IMR-90 (cell line): ENCODE measurements at regions not wholly inside any gene's neighbourhood (a gene's known extent, or its start where the extent isn't known, plus 50 kb on each side); places are given as distances from the start of the nearest gene placed in this dataset.

Experiments
- ATAC-seq: fragments of 200-7000 bp; cut with Tn5 transposase; 2 replicates; pipeline ENCODE4 v1.9.1; 2020; ENCODE audit warnings: low read depth, mild to moderate bottlenecking, moderate library complexity
- BruUV-seq: library from RNA; stranded (reverse); fragments of 400-500 nt; replicated peaks from 2 replicates; lab custom pipeline; 2021; lab: Mats Ljungman, UMichigan
- CTCF ChIA-PET: fragments of 300-600 bp; formaldehyde crosslinking; extraction: SDS; loops from one replicate; lab custom pipeline; 2021; ENCODE audit warnings: antibody characterized with exemption; lab: Yijun Ruan, JAX
- POLR2A ChIA-PET: fragments of 300-600 bp; sonication (Branson Sonifier 250); formaldehyde crosslinking; loops from one replicate; lab custom pipeline; 2022; ENCODE audit warnings: antibody characterized with exemption; ENCODE audit not compliant: unreplicated experiment; lab: Charles Lee
- DNase-seq: peaks from one replicate; pipeline ENCODE4 v3.0.0; 2013
- H2AFZ ChIP-seq: replicated peaks from 2 replicates; pipeline ENCODE3; 2013; ENCODE audit warnings: low read length, mild to moderate bottlenecking; ENCODE audit not compliant: poor library complexity
- H2AK5ac ChIP-seq: 2 replicates; pipeline ENCODE4 v1.6.1; 2013; ENCODE audit warnings: low read depth, low read length, inconsistent platforms
- H2AK9ac ChIP-seq: replicated peaks from 2 replicates; pipeline ENCODE3; 2013; ENCODE audit warnings: mild to moderate bottlenecking, low read depth, low read length, moderate library complexity; ENCODE audit not compliant: poor library complexity
- H2BK120ac ChIP-seq: 2 replicates; pipeline ENCODE4 v1.6.1; 2013; ENCODE audit warnings: low read depth, low read length, inconsistent platforms
- H2BK15ac ChIP-seq: 3 replicates; pipeline ENCODE4 v1.6.1; 2013; ENCODE audit warnings: low read depth, low read length, inconsistent platforms
- H2BK20ac ChIP-seq: 2 replicates; pipeline ENCODE4 v1.6.1; 2013; ENCODE audit warnings: low read depth, mild to moderate bottlenecking, inconsistent platforms, low read length, moderate library complexity
- H2BK5ac ChIP-seq: 2 replicates; pipeline ENCODE4 v1.6.1; 2013; ENCODE audit warnings: mild to moderate bottlenecking, low read depth, low read length, inconsistent platforms; ENCODE audit not compliant: poor library complexity, severe bottlenecking
- H3K14ac ChIP-seq: replicated peaks from 2 replicates; pipeline ENCODE4 v1.6.1; 2013; ENCODE audit warnings: low read depth, low read length, inconsistent platforms
- H3K18ac ChIP-seq: 2 replicates; pipeline ENCODE4 v1.6.1; 2013; ENCODE audit warnings: low read depth, low read length, control low read depth
- H3K23ac ChIP-seq: 2 replicates; pipeline ENCODE4 v1.6.1; 2013; ENCODE audit warnings: low read depth, low read length, inconsistent platforms
- H3K27ac ChIP-seq: 2 replicates; pipeline ENCODE4 v1.5.1; 2013; ENCODE audit warnings: mild to moderate bottlenecking, control low read depth, low read length; ENCODE audit not compliant: insufficient read depth
- H3K27me3 ChIP-seq: 2 replicates; pipeline ENCODE4 v1.6.1; 2013; ENCODE audit warnings: low read length; ENCODE audit not compliant: control insufficient read depth, insufficient read depth
- H3K36me3 ChIP-seq: 2 replicates; pipeline ENCODE4 v1.6.1; 2013; ENCODE audit warnings: low read length, mixed read lengths; ENCODE audit not compliant: control insufficient read depth, insufficient read depth
- H3K4ac ChIP-seq: 2 replicates; pipeline ENCODE4 v1.6.1; 2013; ENCODE audit warnings: low read depth, low read length, inconsistent platforms
- H3K4me1 ChIP-seq: 2 replicates; pipeline ENCODE4 v1.6.1; 2013; ENCODE audit warnings: low read length, mixed read lengths; ENCODE audit not compliant: control insufficient read depth, insufficient read depth
- H3K4me2 ChIP-seq: 2 replicates; pipeline ENCODE4 v1.6.1; 2013; ENCODE audit warnings: low read depth, mild to moderate bottlenecking, control low read depth, low read length, moderate library complexity
- H3K4me3 ChIP-seq: 2 replicates; pipeline ENCODE4 v1.5.1; 2013; ENCODE audit warnings: low read depth, mild to moderate bottlenecking, control low read depth, low read length, moderate library complexity; ENCODE audit not compliant: insufficient read depth
- H3K56ac ChIP-seq: 2 replicates; pipeline ENCODE4 v1.6.1; 2013; ENCODE audit warnings: low read length, inconsistent platforms; ENCODE audit not compliant: insufficient read depth; ENCODE audit errors: extremely low read depth
- H3K79me1 ChIP-seq, 2 experiments: 2 replicates each; pipeline ENCODE4 v1.6.1; 2013; ENCODE audit warnings: low read length in 2 of 2, inconsistent platforms in 1 of 2, low read depth in 1 of 2
- H3K9ac ChIP-seq: 2 replicates; pipeline ENCODE4 v1.6.1; 2013; ENCODE audit warnings: low read depth, low read length, control low read depth
- H3K9me1 ChIP-seq: 2 replicates; pipeline ENCODE4 v1.6.1; 2013; ENCODE audit warnings: low read length, inconsistent platforms; ENCODE audit not compliant: insufficient read depth
- H3K9me3 ChIP-seq: 2 replicates; pipeline ENCODE4 v1.6.1; 2013; ENCODE audit warnings: low read length; ENCODE audit not compliant: control insufficient read depth, insufficient read depth
- H4K20me1 ChIP-seq: 2 replicates; pipeline ENCODE4 v1.6.1; 2013; ENCODE audit warnings: low read length, inconsistent platforms; ENCODE audit not compliant: insufficient read depth
- H4K5ac ChIP-seq: 2 replicates; pipeline ENCODE4 v1.6.1; 2013; ENCODE audit warnings: mild to moderate bottlenecking, low read depth, low read length, control low read depth
- H4K8ac ChIP-seq, 2 experiments: 2 replicates each; pipeline ENCODE4 v1.6.1; 2013; ENCODE audit warnings: low read depth in 2 of 2, low read length in 2 of 2, control low read depth in 1 of 2, inconsistent platforms in 1 of 2
- H4K91ac ChIP-seq: 2 replicates; pipeline ENCODE4 v1.6.1; 2013; ENCODE audit warnings: low read depth, low read length, inconsistent platforms; ENCODE audit not compliant: insufficient read depth
- BHLHE40 ChIP-seq: fragments of 150-350 bp; IDR thresholded peaks from 2 replicates; pipeline ENCODE4 v1.6.1; 2016; ENCODE audit warnings: mild to moderate bottlenecking, low read depth, low read length
- CEBPB ChIP-seq: IDR thresholded peaks from 2 replicates; pipeline ENCODE4 v1.6.1; 2012; ENCODE audit warnings: low read depth, low read length, improper control_type of control experiment
- CTCF ChIP-seq: conservative IDR thresholded peaks from 2 replicates; pipeline ENCODE4 v1.5.1; 2012; ENCODE audit warnings: mild to moderate bottlenecking, low read depth, low read length, improper control_type of control experiment
- FOS ChIP-seq: fragments of 150-350 bp; IDR thresholded peaks from 2 replicates; pipeline ENCODE4 v1.6.1; 2016; ENCODE audit warnings: low read depth, low read length
- MAFK ChIP-seq: IDR thresholded peaks from 2 replicates; pipeline ENCODE4 v1.6.1; 2012; ENCODE audit warnings: low read depth, low read length, improper control_type of control experiment
- MAZ ChIP-seq: IDR thresholded peaks from 2 replicates; pipeline ENCODE4 v1.6.1; 2012; ENCODE audit warnings: low read depth, mild to moderate bottlenecking, low read length, improper control_type of control experiment, moderate library complexity, borderline replicate concordance
- MXI1 ChIP-seq: IDR thresholded peaks from 2 replicates; pipeline ENCODE4 v1.6.1; 2012; ENCODE audit warnings: low read depth, mild to moderate bottlenecking, low read length, moderate library complexity, borderline replicate concordance
- NFE2L2 ChIP-seq: fragments of 150-350 bp; IDR thresholded peaks from 2 replicates; pipeline ENCODE4 v1.6.1; 2016; ENCODE audit warnings: low read depth, mild to moderate bottlenecking, low read length
- POLR2A ChIP-seq: IDR thresholded peaks from 2 replicates; pipeline ENCODE4 v1.6.1; 2012; ENCODE audit warnings: mild to moderate bottlenecking, low read depth, low read length
- RAD21 ChIP-seq: IDR thresholded peaks from 2 replicates; pipeline ENCODE4 v1.6.1; 2012; ENCODE audit warnings: low read length, improper control_type of control experiment
- RCOR1 ChIP-seq: IDR thresholded peaks from 2 replicates; pipeline ENCODE4 v1.6.1; 2012; ENCODE audit warnings: mild to moderate bottlenecking, low read length, improper control_type of control experiment; ENCODE audit not compliant: insufficient replicate concordance
- RFX5 ChIP-seq: IDR thresholded peaks from 2 replicates; pipeline ENCODE4 v1.8.0; 2012; ENCODE audit warnings: low read depth, mild to moderate bottlenecking, low read length, moderate library complexity
- SMC3 ChIP-seq: fragments of 150-350 bp; IDR thresholded peaks from 2 replicates; pipeline ENCODE4 v1.6.1; 2016; ENCODE audit warnings: low read depth, mild to moderate bottlenecking, antibody characterized with exemption, low read length, moderate library complexity
- USF2 ChIP-seq: fragments of 150-350 bp; IDR thresholded peaks from 2 replicates; pipeline ENCODE4 v1.6.1; 2017; ENCODE audit warnings: mild to moderate bottlenecking, antibody characterized with exemption, low read length, low read depth
- WGBS, 2 experiments: methylation state at CpG; one replicate each; pipeline versions ENCODE4 v1.1.5 to v1.1.7; 2013; ENCODE audit warnings: missing lambda C conversion rate in 2 of 2; ENCODE audit not compliant: insufficient read length in 1 of 2; ENCODE audit errors: extremely low coverage in 2 of 2; 5-methylcytosine and 5-hydroxymethylcytosine counted together
- dilution Hi-C: fragments of 300-500 bp; cut with HindIII; formaldehyde crosslinking; loops from one replicate; pipeline ENCODE4 v1.14.3; 2018; ENCODE audit warnings: low sequenced_read_pairs; ENCODE audit not compliant: unreplicated experiment
- in situ Hi-C: fragments of 300-500 bp; cut with MboI; formaldehyde crosslinking; loops from 3 replicates; pipeline ENCODE4 v1.14.3; 2019; ENCODE audit warnings: low sequenced_read_pairs, inconsistent platforms, mixed read lengths
- intact Hi-C: fragments of 100-400 bp; cut with micrococcal nuclease; formaldehyde crosslinking; loops from 2 replicates; pipeline ENCODE4 v1.10.0; 2022
- TF ChIP-seq, protein P1 (sequence below): fragments of 150-350 bp; IDR thresholded peaks from 2 replicates; pipeline ENCODE4 v1.6.1; 2016; ENCODE audit warnings: low read depth, mild to moderate bottlenecking, low read length, moderate library complexity, borderline replicate concordance

DNA sequence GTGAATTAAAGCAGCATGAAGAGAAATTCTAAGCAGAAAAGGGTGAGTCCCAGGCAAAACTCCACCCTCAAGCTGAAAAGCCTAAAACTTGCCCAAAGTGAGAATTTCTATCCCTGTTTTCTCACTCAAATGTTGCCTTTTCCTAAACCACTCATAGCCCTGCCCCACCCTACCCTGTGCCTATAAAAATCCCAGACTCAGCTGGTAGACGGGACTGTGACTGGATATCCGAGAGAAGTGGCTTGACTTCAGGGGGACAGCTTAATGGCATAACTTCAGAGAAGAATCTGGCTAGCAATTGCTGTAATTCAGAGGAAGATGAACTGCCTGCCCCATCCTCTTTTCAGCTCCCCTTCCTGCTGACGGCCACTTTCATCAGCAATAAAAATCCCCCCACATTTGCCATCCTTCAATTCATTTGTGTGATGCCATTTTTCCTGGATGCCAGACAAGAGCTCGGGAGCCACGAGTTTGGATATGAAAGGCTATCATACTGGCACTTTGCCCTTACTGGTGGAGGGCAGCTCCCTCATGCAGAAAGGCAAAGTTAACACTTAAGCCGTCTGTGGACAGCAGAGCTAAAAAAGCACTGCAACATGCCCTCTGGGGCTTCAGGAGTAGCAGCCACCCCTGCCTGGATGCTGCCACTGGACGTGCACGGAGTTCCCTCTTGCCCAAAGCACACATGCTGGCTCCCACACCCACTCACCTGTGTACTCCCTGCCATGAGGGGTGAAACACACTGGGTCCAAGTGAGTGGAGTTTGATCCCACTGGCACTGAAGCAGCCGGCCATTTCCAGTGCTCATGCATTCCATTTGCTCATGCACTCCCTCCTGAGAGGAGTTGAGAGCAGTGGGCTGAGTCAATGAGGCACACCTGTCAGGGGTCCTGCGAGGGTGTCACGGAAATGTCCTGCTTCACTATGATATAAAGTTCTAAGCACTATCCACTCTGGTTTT lies 670.6 kb downstream of the PLOD2 start:
- Histone ChIP-seq H2BK15ac (no peak overlapping the region), H3K79me1 (no peaks in the 10 kb centered on the region), H3K27ac (no peak overlapping the region), H3K4ac (no peak overlapping the region), H3K14ac (no peak overlapping the region), H3K9me1 (no peaks in the 10 kb centered on the region), H3K36me3 (no peaks in the 10 kb centered on the region), H3K23ac (no peak overlapping the region), H2BK20ac (no peak overlapping the region), H2BK120ac (no peak overlapping the region), H3K4me3 (no peak overlapping the region), H2AK5ac (no peak overlapping the region), H2AFZ (no peak overlapping the region), H3K18ac (no peak overlapping the region), H3K4me2 (no peak overlapping the region), H4K20me1 (no peaks in the 10 kb centered on the region), H3K9me3 (peaks cover 4% of the 10 kb centered on the region; the same call in 1 of the 2 replicates), H3K9ac (no peak overlapping the region), H4K91ac (no peak overlapping the region), H2BK5ac (no peak overlapping the region), H4K8ac (no peak overlapping the region), H2AK9ac (no peak overlapping the region), H4K5ac (no peak overlapping the region), H3K56ac (no peak overlapping the region), H3K4me1 (no peaks in the 10 kb centered on the region), H3K27me3 (no peaks in the 10 kb centered on the region)
- ChIA-PET CTCF (no interaction called here), POLR2A (no interaction called here)
- dilution Hi-C loops (no loop called here), in situ Hi-C loops (no loop called here), intact Hi-C loops (no loop called here)
- DNase-seq (no peak), ATAC-seq (no peak)
- no TSS peak for BruUV-seq
- no CpG with 5 or more reads among the region's 11 CpGs for WGBS, 2 experiments
- TF ChIP-seq POLR2A (no peak), USF2 (no peak), RCOR1 (no peak), RFX5 (no peak), FOS (no peak), MAZ (no peak), CTCF (no peak), CEBPB (no peak), MXI1 (no peak), RAD21 (no peak), SMC3 (no peak), NFE2L2 (no peak), BHLHE40 (no peak), MAFK (no peak)
- TF ChIP-seq, protein P1, sequence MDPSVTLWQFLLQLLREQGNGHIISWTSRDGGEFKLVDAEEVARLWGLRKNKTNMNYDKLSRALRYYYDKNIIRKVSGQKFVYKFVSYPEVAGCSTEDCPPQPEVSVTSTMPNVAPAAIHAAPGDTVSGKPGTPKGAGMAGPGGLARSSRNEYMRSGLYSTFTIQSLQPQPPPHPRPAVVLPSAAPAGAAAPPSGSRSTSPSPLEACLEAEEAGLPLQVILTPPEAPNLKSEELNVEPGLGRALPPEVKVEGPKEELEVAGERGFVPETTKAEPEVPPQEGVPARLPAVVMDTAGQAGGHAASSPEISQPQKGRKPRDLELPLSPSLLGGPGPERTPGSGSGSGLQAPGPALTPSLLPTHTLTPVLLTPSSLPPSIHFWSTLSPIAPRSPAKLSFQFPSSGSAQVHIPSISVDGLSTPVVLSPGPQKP = no peak
